NCI-H2029 treated with DMSO at 0.1 percent for 48 hours (cell line): ENCODE measurements at regions not wholly inside any gene's neighbourhood (a gene's known extent, or its start where the extent isn't known, plus 50 kb on each side); places are given as distances from the start of the nearest gene placed in this dataset.

Experiments used
- DNase-seq: peaks from one replicate; lab custom pipeline; 2025; lab: John Stamatoyannopoulos, UW

DNA sequence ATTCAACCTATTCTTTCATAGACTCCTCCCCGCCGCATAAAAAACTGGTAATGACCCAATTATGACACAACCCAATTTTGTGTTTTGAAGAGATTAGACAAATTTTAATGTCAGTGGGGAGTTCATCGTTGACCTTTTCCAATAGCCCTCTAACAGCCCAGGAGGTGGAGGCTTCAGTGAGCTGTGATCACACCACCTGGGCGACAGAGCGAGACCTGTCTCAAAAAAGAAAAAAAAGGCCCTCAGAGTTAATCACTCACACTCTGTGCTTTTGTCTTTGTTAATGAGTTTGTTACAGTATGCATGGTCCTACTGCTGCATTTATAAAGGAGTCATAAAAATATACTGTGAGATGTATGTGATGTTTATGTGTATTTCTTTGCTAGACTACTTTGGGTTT lies 510.6 kb downstream of the CPS1 start:
- DNase-seq = no peak

DNA sequence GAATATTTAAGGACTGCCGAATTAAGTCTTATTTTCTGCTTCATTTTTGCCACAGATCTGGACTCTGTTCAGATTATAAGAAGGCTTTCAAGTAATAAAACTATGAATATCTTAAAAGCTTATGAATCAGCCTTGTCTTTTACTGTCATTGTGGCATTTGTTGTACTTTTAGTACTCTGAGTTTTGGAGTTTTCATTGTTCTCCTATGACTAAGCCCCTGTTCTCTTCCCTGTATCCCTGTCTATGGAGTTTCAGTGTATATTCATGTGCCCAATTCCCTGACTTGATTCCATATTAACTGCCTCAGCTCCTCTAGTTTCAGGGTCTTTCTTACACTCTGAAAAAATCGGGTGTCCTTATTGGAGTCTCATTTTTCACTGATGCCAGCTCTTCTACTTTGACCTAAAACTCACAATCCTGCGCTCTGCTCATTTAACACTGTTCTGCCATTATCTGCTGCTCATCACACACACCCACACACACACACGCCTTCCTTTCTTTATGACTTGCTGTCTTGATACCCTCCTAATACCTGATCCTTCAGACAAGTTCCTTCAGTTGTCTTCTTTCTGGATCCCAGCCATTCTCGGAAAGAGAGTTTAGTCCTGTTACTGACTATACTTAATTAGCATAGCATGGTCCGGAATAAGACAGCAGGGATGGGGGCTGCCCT lies 511.8 kb downstream of the CPS1 start:
- DNase-seq = no peak

DNA sequence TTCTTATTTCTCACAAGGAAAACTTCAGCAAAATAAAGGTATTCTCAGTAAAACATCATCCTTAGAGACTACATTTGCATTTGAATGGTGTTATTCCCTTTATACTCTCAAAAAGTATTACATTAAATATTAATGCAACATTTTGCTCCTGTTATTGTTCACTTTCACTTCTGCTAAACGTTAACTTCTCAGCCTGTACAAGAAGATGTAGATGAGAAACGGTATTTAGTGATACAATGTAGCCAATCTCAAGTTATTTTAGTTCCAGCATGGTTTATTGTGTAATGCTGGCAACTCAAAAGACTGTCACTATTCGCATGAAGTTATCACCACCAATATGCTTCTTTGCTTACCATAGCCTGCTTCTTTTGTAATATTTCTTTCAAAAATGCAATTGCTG lies 514.1 kb downstream of the CPS1 start:
- no peak for DNase-seq

DNA sequence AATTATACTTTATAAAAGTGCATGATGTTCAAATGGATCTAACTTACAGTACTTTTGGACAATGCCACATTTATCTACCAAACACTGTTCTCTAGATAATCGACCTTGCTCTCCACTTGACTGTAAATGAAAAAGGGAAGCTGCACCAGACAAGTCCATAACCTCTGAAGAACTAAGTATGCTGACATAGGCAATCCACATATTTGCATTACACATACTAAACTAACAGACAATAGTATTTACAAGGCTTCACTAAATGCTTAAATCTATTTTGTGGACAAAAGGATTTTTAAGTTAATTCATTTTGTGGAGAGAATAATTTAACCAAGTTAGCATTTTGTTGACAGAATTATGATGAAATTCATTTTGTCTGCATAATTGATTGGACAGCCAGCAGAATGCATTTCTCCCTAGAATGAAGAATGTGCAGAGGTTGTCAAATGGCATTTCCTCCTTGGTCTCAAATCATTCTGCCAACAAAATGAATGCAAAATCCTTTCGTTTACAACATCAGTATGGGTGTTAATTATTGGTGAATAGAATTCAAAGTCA lies 520.9 kb downstream of the CPS1 start:
- DNase-seq = no peak

DNA sequence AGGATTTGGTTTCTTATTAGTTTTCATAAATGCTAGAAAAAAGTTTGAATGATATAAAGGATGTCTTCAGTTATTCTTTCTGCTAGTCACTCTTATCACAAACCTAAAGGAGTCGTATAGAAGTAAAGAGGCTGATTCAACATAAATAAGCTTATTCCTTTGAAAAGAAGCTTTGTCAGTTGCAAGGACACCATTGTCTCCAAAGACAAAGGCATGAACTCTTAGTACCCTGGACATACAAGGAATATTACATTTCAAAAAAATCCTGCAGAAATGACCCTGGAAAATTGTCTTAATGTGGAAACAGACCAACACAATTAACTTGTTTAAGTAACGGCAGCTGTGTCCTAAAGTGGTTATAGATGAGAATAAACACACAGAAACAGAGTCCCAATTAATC lies 528.0 kb downstream of the CPS1 start:
- no peak for DNase-seq

DNA sequence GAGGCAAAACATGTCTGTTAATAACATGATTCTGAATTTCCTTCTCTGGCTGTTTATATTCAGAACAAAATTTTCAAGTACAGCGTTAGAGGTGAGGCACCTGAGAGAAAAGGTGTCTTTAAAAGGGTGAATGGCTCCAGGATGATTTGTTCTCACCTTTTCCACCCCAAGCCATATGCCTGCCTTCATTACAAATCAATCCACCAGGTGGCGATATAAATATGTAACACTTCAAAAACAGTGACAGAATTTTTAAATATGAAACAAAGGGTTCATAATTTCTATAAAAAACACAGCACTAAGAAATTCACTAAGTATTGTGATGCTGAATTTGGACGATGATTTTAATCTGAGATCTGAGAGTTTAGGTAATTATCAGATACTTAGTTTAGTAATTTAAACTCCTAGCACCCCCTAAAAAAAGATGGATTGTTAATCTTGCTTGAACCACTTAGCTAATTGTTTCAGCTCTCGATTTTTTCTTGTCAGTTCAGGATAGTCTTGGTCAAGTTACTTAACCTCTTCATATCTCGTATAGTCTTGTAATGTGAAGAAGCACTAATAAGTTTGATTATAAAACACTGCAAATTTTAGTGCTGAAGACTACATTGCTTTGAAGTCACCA lies 528.8 kb downstream of the CPS1 start:
- DNase-seq = peak; percentile 13

DNA sequence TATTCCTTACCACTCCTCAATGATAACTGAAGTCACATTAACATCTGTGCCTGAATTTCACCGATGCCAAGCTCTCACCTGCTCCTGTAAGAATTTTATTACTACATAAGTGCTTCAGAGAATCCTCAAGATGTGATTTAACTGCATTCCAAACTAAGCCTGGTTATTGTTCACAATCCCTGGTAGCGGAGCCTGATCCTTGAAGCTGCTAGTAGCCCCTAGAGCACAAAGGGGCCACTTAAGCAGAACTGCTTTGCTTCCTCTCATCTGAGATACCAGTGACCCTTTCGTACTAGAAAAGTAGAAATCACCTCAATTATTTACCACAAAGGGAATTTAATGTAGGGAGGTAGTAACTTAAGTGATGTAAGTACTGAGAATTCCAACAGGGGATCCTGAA lies 529.6 kb downstream of the CPS1 start:
- no peak for DNase-seq

DNA sequence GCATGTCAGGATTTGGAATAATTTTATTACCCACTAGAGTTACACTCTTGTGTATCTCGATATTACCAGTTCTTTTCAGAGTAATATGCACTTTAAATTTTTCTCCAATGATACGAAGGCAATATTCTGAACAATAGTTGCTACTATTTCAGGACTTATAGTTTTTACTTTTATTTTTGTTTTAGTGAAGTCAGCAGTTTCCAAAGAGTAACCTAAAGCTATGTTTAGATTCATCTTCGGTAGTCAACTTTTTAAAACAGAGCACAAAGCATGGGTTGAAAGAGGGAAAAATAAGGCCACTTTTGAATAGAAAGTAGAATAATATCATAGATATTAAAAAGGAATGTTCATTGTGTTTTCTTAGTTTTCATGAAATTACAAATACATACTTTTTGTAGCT lies 532.7 kb downstream of the CPS1 start:
- no peak for DNase-seq

DNA sequence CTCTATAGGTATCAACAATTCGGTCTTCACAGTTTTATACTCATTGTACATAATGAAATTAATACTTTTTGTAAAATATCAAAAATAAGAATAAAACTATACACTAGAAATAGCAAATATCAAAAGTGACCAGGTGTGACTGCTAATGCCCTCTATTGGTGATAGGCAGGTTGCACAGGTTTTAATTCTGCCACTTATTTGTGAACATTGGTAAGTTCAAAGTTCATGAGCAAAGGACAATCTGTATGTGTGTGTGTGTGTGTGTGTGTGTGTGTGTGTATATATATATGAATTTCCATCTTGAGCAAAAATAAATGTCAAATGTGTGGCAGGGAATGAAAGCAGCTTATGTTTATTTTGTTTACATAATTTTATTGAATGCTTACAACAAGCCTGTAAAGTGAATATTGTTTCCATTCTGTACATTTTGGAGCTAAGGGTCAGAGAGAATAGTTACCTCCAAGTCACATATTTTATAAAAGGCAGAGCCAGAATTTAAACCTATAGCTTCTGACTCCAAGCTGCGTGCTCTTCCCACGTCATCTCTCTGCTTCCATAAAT lies 537.4 kb downstream of the CPS1 start:
- DNase-seq = no peak

DNA sequence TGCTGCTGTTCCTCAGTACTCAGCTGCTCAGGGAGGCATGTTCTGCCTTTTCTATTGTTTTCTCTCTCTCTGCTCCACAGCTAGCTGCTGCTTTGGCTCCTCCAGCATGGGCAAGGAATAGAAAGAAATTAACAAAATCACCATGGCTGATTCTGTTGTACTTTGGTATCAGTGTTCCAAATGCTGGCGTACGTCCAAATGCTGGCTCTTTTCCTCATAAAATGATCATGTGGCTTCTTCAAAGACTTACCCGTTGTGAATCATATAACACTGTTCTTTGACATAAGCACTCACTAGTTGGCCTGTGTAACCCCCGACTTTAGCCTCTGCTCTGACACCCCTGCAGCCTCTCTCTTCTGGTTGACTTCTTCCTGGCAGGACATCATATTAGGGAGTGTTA lies 547.6 kb downstream of the CPS1 start:
- DNase-seq = no peak

DNA sequence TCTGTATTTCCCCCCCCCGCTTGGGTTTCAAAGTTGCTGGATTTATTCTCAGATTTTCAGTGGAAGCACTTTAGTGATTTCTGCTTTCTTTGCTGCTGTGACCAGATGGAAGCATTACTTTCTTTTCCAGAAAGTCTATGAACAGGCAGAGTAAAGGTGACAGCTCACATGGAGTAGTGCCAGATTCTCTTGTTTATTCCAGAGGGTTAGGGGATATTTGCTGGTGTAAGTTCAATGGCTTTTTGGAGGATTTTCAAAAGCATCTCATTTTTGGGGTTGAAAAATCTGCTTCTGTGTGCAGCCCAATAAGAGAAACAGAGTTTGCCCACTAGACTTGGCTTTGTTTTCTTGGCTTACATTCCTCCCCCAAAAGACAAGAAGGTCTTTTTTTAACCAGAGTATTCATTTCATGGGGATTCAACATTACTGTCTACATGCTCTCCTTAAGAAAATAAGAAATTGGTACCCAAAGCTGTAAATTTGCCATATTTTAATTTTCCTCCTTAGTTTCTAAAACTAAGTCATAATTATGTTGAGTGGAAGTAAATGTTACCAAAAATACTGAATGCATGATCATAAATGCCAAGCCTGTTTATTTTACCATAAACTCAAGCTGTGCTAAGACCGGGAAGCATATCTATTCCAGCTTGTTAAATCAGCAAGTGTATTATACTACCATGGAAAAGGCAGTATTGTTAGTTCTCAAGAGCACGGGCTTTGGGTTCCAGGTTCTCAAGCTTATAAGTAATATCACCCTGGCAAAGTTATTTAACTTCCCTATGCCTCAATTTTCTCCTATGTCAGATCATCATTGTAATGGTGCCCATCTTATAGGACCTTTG lies 557.2 kb downstream of the CPS1 start:
- DNase-seq = no peak

DNA sequence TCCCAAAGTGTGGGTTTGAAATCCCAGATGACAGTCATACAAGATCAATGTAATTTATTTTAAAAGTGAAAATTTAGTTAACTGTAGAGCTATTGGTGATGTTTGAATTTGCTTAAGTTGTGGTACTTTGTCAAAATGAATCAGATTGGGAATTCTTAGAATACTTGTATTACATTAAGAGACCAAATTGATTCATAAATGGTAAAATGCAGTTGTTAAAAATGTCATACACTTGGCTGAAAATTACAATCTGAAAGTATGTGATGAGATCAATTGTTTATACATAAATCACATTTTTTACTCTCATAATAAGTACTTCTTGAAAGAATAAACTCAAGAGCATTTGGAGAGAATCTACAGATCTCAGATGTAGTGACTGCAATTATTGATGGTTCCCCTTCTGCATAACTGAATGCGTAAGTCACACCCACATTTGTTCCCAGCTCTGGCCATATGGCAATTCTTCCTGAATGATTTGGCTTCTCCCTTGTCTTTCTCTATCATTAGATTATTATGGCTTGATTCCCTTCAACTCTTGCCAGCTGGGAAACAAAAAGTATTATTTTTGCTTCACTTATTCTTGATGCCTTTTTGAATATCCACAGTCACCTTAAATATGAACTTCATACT lies 558.5 kb downstream of the CPS1 start:
- no peak for DNase-seq

DNA sequence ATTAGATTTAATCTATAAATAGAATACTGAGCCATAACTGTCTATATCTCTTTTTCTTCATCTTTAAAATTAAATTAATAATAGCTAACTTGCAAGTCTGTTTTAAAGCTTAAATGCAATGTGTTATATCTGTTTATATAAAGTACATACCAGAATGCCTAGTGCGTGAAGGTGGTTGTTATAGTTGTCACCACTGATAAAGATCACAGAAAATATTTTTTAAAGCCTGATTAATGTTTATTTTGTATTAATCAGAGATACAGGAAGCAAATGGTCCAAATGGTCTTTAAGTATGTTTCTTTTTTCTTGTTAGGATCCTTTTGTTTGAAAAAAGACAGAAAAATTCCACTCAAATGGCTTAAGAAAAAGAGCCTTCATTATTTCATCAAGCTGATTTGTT lies 560.6 kb downstream of the CPS1 start:
- no peak for DNase-seq

DNA sequence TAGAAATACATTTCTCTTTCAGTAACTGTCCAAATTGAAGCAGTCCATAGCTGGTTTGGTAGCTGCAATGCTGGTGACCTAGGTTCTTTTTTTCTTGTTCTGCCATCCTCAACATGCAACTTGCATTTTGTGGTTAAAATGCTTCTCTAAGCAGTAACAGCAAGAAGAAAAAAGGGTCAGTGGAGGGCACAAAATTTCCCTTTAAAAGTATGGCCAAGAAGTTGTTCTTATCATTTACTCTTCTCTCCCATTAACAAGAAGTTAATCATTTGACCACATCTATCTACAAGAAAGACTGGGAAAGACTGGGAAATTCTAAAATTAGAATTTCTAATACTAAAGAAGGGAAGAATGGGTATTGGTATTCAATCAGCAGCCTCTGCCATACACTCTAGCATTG lies 569.9 kb downstream of the CPS1 start:
- DNase-seq = no peak

DNA sequence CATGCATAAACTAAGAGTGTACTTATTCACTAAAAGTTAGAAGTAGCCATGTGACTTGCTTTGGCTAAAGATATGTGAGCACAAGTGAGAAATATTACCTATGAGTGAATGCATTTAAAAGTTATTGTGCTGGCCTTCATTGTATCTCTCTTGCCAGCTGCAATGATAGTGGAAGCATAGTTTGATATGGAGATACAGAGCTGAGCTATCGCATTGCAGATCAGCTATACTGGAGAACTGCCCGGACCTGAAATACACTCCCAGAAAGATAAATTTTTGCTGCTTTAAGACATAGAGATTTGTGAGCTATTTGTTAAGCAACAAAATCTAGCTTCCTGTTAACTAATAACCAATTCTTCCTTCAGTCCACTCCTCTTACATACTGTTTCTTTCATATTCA lies 571.1 kb downstream of the CPS1 start:
- no peak for DNase-seq

DNA sequence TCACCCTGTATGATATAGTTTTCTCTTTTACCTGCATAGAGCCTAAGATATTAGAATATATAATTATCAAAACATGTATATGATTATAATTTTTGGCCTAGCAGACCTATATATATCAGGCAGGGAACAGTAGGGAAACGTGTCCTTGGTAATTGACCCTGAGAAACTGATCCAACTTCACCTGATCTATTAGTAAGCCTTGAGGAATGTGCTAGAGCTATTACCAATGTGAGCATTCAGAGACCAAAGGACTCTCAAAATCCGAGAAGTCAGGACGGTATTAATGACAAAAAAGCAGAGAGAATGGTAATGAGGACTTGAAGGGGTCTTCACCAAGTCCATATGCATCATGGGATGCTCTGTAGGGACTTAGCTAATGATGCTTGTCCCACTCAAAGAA lies 571.9 kb downstream of the CPS1 start:
- no peak for DNase-seq

DNA sequence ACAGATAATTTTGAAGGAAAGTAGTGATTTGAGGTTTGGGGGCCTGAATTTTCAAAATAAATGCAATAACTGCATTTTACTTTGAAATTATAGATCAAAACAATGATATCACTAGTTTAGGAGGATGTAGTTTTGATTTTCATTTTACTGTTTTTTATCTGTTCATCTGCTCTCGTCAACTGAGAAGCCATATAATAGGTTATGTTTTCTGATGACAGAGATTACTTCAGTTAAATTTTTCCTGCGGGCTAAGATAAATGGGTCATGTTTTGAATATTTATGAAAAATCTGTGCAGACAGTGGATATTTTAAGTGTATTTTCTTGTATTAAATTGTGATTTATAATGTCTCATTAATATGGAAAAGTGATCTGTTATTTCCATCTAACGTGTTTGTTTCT lies 573.4 kb downstream of the CPS1 start:
- DNase-seq = no peak

DNA sequence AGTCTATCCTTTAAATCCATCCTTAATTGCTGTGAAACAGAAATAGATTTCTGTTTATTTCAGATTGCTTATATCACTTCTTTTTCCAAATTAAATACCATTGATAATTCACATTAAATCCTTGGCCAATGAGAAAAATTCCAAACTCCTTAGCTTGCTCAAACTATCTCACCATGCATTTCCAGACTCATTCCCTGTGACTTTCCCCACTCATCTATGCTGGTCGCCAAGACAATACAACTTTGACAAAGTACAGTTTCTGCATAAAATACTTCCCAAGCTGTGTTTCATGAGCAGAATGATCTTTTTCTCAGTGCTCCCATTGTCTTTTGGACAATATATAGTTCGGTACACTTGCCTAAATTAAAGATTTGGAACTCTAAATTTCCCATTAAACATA lies 575.6 kb downstream of the CPS1 start:
- no peak for DNase-seq

DNA sequence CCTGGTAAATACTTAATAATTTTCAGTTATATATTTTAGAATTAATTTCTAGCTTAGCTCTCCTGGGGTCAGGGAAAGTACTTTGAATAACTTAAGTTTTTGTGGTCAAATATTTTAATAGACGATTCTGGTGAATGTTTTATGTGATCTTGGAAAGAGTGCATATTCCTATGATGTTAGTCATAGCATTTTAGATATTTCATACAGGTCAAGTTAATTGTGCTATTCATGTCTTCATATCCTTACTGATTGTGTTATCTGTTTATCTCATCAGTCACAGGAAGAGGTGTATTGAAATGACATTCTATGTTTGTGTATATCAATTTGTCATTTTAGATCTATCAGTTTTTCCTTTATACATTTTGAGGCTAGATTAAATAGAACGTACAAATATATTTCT lies 576.2 kb downstream of the CPS1 start:
- DNase-seq = no peak

DNA sequence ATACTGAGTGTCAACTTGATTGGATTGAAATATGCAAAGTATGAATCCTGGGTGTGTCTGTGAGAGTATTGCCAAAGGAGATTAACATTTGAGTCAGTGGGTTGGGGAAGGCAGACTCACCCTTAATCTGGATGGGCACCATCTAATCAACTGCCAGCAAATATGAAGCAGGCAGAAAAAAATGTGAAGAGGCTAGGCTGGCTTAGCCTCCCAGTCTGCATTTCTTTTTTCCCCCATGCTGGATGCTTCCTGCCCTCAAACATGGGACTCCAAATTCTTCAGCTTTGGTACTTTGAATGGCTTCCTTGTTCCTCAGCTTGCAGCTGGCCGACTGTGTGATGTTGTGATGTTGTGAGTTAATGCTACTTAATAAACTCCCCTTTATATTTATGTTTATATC lies 577.4 kb downstream of the CPS1 start:
- no peak for DNase-seq

DNA sequence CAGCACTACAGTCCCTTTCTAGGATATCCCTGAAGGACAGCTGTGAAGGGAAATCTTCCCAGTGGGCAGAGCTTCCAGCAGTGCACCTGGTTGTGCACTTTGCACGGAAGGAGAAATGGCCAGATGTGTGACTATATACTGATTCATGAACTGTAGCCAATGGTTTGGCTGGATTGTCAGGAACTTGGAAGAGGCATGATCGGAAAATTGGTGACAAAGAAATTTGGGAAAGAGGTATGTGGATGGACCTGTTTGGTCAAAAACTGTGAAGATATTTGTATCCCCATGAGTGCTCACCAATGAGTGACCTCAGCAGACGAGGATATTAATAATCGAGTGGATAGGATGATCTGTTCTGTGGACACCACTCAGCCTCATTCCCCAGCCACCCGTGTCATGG lies 582.2 kb downstream of the CPS1 start:
- no peak for DNase-seq

DNA sequence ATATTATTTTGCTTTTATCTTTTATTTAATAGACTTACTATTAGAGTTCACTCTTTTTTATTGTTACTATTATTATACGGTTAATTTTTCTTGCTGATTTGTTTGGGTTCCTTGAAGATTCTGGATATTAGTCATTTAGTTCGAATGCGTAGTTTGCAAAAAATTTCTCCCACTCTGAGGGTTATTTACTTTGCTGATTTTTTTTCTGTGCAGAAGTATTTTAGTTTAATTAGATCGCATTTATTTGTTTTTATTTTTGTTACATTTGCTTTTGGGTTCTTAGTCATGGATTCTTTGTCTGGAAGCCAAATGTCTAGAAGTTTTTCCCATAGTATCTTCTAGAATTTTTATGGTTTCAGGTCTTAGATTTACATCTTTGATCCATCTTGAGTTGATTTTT lies 585.2 kb downstream of the CPS1 start:
- no peak for DNase-seq
